ENCODE measurements at regions not wholly inside any gene's neighbourhood (a gene's known extent, or its start where the extent isn't known, plus 50 kb on each side); places are given as distances from the start of the nearest gene placed in this dataset.

- in situ Hi-C loops (cut with HindIII; ENCODE audit: low pct_unique_long_range_greater_than_20kb, low sequenced_read_pairs): no loop called here
- DNase-seq (ENCODE audit: low read depth in 1 of 2, low spot score in 1 of 2): no peak
- no peak for TF ChIP-seq JUND (IDR thresholded peaks at IDR 0.05; ENCODE audit: low read depth)
Measured at GRCh38 chr15:75140080-75140879, 61.4 kb upstream of the C15orf39 start.

- DNase-seq (ENCODE audit: low read depth in 1 of 2, low spot score in 1 of 2): no peak
- no peak for TF ChIP-seq JUND (IDR thresholded peaks at IDR 0.05; ENCODE audit: low read depth)
- in situ Hi-C loops (cut with HindIII; ENCODE audit: low pct_unique_long_range_greater_than_20kb, low sequenced_read_pairs): no loop called here
Measured at GRCh38 chr15:75142499-75142898, 59.2 kb upstream of the C15orf39 start.

- no peak for TF ChIP-seq JUND (IDR thresholded peaks at IDR 0.05; ENCODE audit: low read depth)
- in situ Hi-C loops (cut with HindIII; ENCODE audit: low pct_unique_long_range_greater_than_20kb, low sequenced_read_pairs): no loop called here
- DNase-seq (ENCODE audit: low read depth in 1 of 2, low spot score in 1 of 2): peak in 1 of 2 experiments; percentile 38
Measured at GRCh38 chr15:75143738-75144334, 57.8 kb upstream of the C15orf39 start.

GRCh38 chr15:75145027-75145841, 56.4 kb upstream of the C15orf39 start:
- DNase-seq (ENCODE audit: low read depth in 1 of 2, low spot score in 1 of 2): no peak
- in situ Hi-C loops (cut with HindIII; ENCODE audit: low pct_unique_long_range_greater_than_20kb, low sequenced_read_pairs): no loop called here
- TF ChIP-seq JUND (IDR thresholded peaks at IDR 0.05; ENCODE audit: low read depth): no peak

GRCh38 chr15:75148280-75148679, 53.4 kb upstream of the C15orf39 start:
- no peak for DNase-seq (ENCODE audit: low read depth in 1 of 2, low spot score in 1 of 2)
- TF ChIP-seq JUND (IDR thresholded peaks at IDR 0.05; ENCODE audit: low read depth): no peak
- in situ Hi-C loops (cut with HindIII; ENCODE audit: low pct_unique_long_range_greater_than_20kb, low sequenced_read_pairs): no loop called here

GRCh38 chr15:75149867-75150709, 51.6 kb upstream of the C15orf39 start:
- no peak for TF ChIP-seq JUND (IDR thresholded peaks at IDR 0.05; ENCODE audit: low read depth)
- DNase-seq (ENCODE audit: low read depth in 1 of 2, low spot score in 1 of 2): peak in 1 of 2 experiments; percentile 28
- in situ Hi-C loops (cut with HindIII; ENCODE audit: low pct_unique_long_range_greater_than_20kb, low sequenced_read_pairs): no loop called here

GRCh38 chr15:75151214-75152128, 50.2 kb upstream of the C15orf39 start:
- no peak for TF ChIP-seq JUND (IDR thresholded peaks at IDR 0.05; ENCODE audit: low read depth)
- in situ Hi-C loops (cut with HindIII; ENCODE audit: low pct_unique_long_range_greater_than_20kb, low sequenced_read_pairs): no loop called here
- DNase-seq (ENCODE audit: low read depth in 1 of 2, low spot score in 1 of 2): no peak
